Ectodermal cell (in vitro differentiated cells): ENCODE measurements at regions not wholly inside any gene's neighbourhood (a gene's known extent, or its start where the extent isn't known, plus 50 kb on each side); places are given as distances from the start of the nearest gene placed in this dataset.

ENCODE experiments used
- H3K27ac ChIP-seq: 2 replicates; pipeline ENCODE4 v1.7.0; 2013; ENCODE audit warnings: mild to moderate bottlenecking, low read depth, low read length; ENCODE audit not compliant: insufficient read depth, poor library complexity, severe bottlenecking
- H3K27me3 ChIP-seq: 2 replicates; pipeline ENCODE4 v1.7.0; 2013; ENCODE audit warnings: mild to moderate bottlenecking, low read length; ENCODE audit not compliant: insufficient read depth, control insufficient read depth, poor library complexity, severe bottlenecking
- H3K36me3 ChIP-seq: one replicate; pipeline ENCODE4 v1.7.0; 2013; ENCODE audit warnings: low read length; ENCODE audit not compliant: control insufficient read depth, insufficient read depth
- H3K4me1 ChIP-seq: one replicate; pipeline ENCODE4 v1.7.0; 2013; ENCODE audit warnings: low read length; ENCODE audit not compliant: control insufficient read depth, insufficient read depth
- H3K4me3 ChIP-seq: 2 replicates; pipeline ENCODE4 v1.7.0; 2013; ENCODE audit warnings: low read depth, low read length, control low read depth; ENCODE audit not compliant: insufficient read depth
- H3K9me3 ChIP-seq: 2 replicates; pipeline ENCODE4 v1.7.0; 2013; ENCODE audit warnings: mild to moderate bottlenecking, low read length, moderate library complexity; ENCODE audit not compliant: control insufficient read depth
- WGBS, 2 experiments: methylation state at CpG; one replicate each; pipeline ENCODE4 v1.1.7; 2013; ENCODE audit warnings: missing lambda C conversion rate in 2 of 2; 5-methylcytosine and 5-hydroxymethylcytosine counted together

DNA sequence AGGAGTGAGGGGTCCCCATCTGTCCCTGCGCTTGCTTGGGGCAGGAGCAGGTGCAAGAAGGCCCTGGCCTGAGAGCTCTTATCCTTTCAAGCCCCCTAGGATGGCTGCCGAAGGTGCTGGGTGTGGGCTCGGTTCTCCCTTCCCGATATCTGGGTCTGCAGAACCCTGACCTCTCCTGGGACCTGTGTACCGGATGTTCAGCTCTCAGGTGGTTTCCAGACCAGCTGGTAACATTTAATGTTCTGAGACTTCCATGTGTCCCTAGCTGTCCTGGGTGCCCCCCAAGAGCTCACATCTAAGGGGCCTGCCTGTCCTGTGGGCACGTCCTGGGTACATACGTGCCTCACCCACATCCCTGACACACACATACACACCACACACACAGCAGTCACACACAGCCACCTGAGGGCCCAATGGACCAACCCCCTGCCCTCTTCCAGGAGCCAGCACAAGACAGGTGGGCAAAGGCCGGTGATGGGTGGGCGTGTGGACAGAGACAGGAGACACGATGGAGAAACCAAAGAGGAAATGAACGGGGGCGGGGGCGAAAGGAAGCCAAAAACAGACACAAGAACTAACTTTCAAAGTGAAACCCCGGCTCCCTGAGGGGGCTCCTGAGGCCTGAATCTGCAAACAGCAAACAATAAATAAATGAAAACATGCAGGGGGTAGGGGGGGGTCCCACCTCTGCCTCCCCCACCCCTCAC is 124.3 kb downstream of the PTPRS start:
- Histone ChIP-seq H3K27me3 (no peaks in the 10 kb centered on the region), H3K9me3 (no peaks in the 10 kb centered on the region), H3K36me3 (peaks cover 98% of the 10 kb centered on the region), H3K4me1 (no peaks in the 10 kb centered on the region), H3K4me3 (no peak overlapping the region), H3K27ac (no peak overlapping the region)
- 94 to 97% methylated on average over 14 of the region's 14 CpGs for WGBS, 2 experiments

DNA sequence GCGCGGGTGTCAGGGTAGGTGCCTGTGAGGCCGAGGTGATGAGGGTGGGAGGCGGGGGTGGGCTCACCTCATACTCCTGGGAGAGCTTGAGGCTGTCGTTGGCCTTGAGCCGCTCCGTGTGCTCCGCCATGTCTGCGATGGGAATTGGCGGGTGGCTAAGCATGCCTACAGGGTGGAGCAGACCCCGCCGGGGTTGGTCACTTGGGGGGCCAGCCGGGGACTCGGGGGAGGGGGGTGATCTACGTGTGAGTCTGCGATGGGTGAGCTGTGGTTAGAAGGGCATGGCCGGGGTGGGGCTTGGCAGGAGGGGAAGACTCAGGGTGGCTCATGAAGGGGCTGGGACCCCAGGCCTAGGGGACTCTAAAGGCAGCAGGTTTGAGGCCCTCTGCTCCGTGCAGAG is 125.2 kb downstream of the PTPRS start:
- H3K27me3 ChIP-seq = no peaks in the 10 kb centered on the region
- H3K4me3 ChIP-seq = no peak overlapping the region
- H3K4me1 ChIP-seq = no peaks in the 10 kb centered on the region
- no peaks in the 10 kb centered on the region for H3K9me3 ChIP-seq
- peaks cover 99% of the 10 kb centered on the region for H3K36me3 ChIP-seq
- no peak overlapping the region for H3K27ac ChIP-seq
- WGBS, 2 experiments = 93% methylated on average over 18 of the region's 18 CpGs

DNA sequence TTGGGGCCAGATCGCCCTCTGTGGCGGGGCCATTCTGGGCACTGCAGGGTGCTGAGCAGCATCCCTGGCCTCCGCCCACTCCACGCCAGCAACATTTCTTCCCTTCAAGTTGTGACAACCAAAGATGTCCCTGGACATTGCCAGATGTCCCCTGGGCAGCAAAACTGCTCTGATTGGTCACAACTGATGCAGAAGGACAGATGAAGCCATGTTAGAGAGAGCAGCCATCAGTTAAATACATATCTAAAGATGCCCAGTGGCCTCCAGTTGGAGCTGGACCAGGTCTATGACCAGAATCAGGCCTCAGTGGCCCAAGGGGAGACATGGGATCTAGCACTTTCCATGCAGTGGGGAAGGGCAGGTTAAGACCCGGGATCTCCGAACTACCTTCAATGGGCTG is 125.7 kb downstream of the PTPRS start:
- H3K4me3 ChIP-seq = no peak overlapping the region
- peaks cover 99% of the 10 kb centered on the region for H3K36me3 ChIP-seq
- 94 to 95% methylated on average over 6 of the region's 6 CpGs for WGBS, 2 experiments
- H3K9me3 ChIP-seq = no peaks in the 10 kb centered on the region
- H3K27ac ChIP-seq = no peak overlapping the region
- H3K27me3 ChIP-seq = no peaks in the 10 kb centered on the region
- H3K4me1 ChIP-seq = no peaks in the 10 kb centered on the region

- no peaks in the 10 kb centered on the region for H3K9me3 ChIP-seq
- WGBS, 2 experiments = 96 to 97% methylated on average over 23 of the region's 23 CpGs
- H3K4me3 ChIP-seq = no peak overlapping the region
- no peak overlapping the region for H3K27ac ChIP-seq
- H3K27me3 ChIP-seq = no peaks in the 10 kb centered on the region
- H3K4me1 ChIP-seq = no peaks in the 10 kb centered on the region
- H3K36me3 ChIP-seq = peaks cover 98% of the 10 kb centered on the region
Measured at GRCh38 chr19:5214371-5214770, 126.2 kb downstream of the PTPRS start.

GRCh38 chr19:5213667-5214066 is 126.9 kb downstream of the PTPRS start:
- H3K4me1 ChIP-seq = no peaks in the 10 kb centered on the region
- no peaks in the 10 kb centered on the region for H3K9me3 ChIP-seq
- WGBS, 2 experiments = 97 to 98% methylated on average over 3 of the region's 3 CpGs
- H3K4me3 ChIP-seq = no peak overlapping the region
- H3K27me3 ChIP-seq = no peaks in the 10 kb centered on the region
- peaks cover 98% of the 10 kb centered on the region for H3K36me3 ChIP-seq
- no peak overlapping the region for H3K27ac ChIP-seq

DNA sequence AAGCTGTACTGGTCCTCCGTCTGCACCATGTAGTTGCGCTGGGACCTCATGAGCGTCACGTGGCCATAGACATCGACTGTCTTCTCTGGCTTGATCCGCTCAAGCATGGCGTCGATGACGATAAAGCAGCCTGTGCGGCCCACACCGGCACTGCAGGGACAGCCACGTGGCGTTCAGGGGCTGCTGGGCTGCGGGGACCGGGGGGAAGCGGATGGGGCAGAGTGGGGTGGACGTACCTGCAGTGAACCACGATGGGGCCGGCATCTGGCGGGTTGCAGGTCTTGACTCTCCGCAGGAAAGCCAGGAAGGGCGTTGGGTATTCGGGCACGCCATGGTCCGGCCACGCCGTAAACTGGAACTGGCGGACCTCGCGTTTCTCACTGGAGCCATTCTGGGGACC is 128.5 kb downstream of the PTPRS start:
- Histone ChIP-seq H3K4me1 (no peaks in the 10 kb centered on the region), H3K36me3 (peaks cover 97% of the 10 kb centered on the region), H3K27ac (no peak overlapping the region), H3K4me3 (no peak overlapping the region), H3K27me3 (no peaks in the 10 kb centered on the region), H3K9me3 (no peaks in the 10 kb centered on the region)
- WGBS, 2 experiments = 94% methylated on average over 30 of the region's 30 CpGs

GRCh38 chr19:5211217-5211822 is 129.3 kb downstream of the PTPRS start:
- H3K9me3 ChIP-seq = no peaks in the 10 kb centered on the region
- WGBS, 2 experiments = 96 to 97% methylated on average over 9 of the region's 9 CpGs
- H3K27ac ChIP-seq = no peak overlapping the region
- no peaks in the 10 kb centered on the region for H3K4me1 ChIP-seq
- H3K4me3 ChIP-seq = no peak overlapping the region
- H3K36me3 ChIP-seq = peaks cover 93% of the 10 kb centered on the region
- no peaks in the 10 kb centered on the region for H3K27me3 ChIP-seq

DNA sequence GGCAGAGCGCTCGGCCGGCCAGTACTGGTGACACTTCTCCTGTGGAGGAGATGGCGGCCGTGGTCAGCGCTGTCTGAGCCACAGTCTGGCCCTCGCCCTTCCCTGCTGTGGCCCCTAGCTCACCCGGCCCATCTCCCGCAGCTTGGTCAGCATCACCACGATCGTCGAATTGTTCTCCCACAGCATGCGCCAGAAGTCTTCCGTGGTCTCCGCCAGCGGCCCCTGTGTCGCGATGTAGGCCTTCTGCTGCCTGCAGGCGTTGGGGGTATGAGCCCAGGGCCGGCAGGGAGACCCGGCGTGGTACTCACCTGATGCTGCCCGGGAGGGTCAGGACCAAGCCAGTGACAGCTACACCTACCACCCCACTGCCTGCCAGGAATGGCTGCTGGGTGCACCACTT is 130.1 kb downstream of the PTPRS start:
- Histone ChIP-seq H3K4me3 (no peak overlapping the region), H3K36me3 (peaks cover 90% of the 10 kb centered on the region), H3K4me1 (no peaks in the 10 kb centered on the region), H3K27ac (no peak overlapping the region), H3K27me3 (no peaks in the 10 kb centered on the region), H3K9me3 (no peaks in the 10 kb centered on the region)
- WGBS, 2 experiments = 94 to 95% methylated on average over 23 of the region's 23 CpGs

GRCh38 chr19:5207806-5208205 is 132.8 kb downstream of the PTPRS start:
- no peaks in the 10 kb centered on the region for H3K27me3 ChIP-seq
- no peak overlapping the region for H3K27ac ChIP-seq
- no peaks in the 10 kb centered on the region for H3K4me1 ChIP-seq
- H3K4me3 ChIP-seq = no peak overlapping the region
- no peaks in the 10 kb centered on the region for H3K9me3 ChIP-seq
- H3K36me3 ChIP-seq = peaks cover 75% of the 10 kb centered on the region
- WGBS, 2 experiments = 97% methylated on average over 17 of the region's 17 CpGs

- Histone ChIP-seq H3K4me3 (no peak overlapping the region), H3K27me3 (no peaks in the 10 kb centered on the region), H3K27ac (no peak overlapping the region), H3K36me3 (peaks cover 65% of the 10 kb centered on the region), H3K4me1 (no peaks in the 10 kb centered on the region), H3K9me3 (no peaks in the 10 kb centered on the region)
- 94 to 95% methylated on average over 11 of the region's 11 CpGs for WGBS, 2 experiments
Measured at GRCh38 chr19:5206751-5207075, 133.9 kb downstream of the PTPRS start.
